ENCODE measurements at regions not wholly inside any gene's neighbourhood (a gene's known extent, or its start where the extent isn't known, plus 50 kb on each side); places are given as distances from the start of the nearest gene placed in this dataset.

DNA sequence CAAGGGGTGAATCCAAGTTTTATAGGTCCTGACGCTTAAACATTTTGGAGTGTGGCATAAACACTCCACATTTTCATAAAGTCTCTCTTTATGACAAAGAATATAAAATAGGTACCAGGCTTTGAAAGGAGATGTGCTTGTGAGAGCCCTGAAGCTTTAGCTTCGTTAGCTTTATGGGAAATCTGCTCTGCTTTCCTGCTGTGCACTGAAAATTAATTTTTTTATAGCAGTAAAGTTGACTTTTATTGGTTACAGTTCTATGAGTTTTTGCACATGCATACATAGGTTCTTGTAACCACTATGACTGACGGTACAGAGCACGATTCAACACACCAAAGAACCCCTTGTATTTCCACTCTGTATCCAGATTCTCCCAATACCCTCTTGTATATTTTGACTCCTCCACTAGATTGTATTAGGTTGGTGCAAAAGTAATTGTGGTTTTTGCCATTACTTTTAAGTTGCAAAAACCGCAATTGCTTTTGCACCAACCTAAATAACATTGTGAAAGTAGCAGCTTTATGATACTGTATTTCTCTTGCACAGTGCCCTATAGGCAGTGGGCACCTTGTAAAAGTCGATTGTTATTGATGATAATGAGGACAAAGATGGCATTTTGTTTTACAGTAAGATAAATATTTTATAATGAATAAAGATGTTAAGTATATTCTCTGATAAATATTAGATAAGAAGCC is 145.2 kb upstream of the AKIRIN2 start:
- DNase-seq, result no peak

DNA sequence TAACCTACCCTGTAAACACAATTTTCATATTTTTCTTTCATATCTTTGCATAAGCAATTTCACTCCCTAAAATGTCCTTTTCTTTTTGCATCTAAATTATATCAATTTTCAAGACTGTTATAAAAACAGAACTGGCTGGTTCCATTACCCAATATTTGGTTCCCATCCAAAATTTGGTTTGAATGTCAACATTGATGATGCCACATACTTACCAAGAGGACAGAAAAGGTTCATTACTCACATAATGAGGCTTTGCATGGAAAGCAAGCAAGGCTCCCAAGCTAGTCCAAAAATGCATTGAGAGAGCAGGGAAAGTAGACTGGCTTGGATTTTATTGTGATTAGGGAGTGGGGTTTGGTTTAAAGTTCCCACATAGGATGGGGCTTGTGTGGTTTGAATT is 144.4 kb upstream of the AKIRIN2 start:
- no peak for DNase-seq

GRCh38 chr6:87840324-87840723 is 138.3 kb upstream of the AKIRIN2 start:
- DNase-seq, result no peak

DNA sequence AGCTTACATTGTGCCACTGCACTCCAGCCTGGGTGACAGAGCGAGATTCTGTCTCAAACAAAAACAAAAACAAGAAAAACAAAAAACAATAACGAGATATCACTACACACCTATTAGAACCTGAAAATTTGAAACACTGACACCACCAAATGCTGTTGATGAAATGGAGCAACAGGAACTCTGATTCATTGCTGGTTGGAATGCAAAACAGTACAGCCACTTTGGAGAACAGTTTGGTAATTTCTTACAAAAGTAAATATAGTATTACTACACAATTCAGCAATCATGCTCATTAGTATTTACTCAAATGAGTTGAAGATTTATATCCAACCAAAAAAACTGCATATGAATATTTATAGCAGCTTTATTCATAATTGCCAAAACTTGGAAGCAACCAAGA is 135.8 kb upstream of the AKIRIN2 start:
- DNase-seq, result no peak

DNA sequence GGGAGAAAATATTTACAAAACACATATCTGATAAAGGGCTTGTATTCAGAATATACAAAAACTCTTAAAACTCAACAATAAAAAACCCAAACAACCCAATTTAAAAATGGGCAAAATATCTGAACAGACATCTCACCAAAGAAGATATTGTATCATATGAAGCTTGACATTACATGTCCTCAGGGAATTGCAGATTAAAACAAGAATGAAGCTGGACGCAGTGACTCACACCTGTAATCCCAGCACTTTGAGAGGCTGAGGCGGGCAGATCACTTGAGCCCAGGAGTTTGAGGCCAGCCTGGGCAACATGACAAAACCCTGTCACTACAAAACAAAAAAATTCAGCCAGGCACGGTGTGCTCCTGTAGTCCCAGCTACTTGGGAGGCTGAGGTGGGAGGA is 135.4 kb upstream of the AKIRIN2 start:
- no peak for DNase-seq

DNA sequence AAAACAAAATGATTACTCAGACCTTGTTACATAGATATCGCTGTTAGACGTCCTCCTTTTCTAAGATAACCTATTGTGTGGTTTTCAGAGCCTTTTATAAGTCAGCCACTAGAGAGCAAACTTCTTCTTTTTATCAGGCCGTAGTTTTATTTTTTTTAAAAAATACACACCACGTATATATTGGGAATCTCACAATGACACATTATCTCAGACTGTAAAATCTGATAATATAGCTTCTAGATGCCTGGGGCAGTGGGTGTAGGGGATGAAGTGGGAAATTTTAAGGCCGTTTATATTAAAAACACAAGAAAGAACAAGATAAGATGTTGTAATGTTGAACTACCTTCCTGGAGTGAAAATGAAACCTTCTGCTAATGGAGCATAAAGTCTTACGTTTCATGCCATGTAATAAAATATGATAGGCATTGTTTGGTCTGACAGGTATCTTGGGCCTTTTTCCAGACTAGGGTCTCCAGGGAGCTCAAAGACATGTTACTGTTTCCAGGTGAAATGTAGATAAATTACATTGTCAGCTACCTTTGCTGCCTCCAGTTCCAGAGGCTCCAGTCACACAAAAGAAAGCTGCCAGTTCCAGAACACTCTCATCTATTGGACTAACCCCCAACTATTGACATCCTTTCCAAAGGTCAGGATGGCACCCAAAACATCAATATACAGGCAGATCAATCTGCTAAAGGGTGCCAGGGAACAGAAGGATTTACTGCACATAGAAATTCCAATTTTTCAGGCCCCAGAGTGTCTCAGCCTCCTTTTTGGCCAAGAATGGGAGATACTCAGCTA is 130.2 kb upstream of the AKIRIN2 start:
- DNase-seq, result no peak

GRCh38 chr6:87830907-87831306 is 128.9 kb upstream of the AKIRIN2 start:
- no peak for DNase-seq

DNA sequence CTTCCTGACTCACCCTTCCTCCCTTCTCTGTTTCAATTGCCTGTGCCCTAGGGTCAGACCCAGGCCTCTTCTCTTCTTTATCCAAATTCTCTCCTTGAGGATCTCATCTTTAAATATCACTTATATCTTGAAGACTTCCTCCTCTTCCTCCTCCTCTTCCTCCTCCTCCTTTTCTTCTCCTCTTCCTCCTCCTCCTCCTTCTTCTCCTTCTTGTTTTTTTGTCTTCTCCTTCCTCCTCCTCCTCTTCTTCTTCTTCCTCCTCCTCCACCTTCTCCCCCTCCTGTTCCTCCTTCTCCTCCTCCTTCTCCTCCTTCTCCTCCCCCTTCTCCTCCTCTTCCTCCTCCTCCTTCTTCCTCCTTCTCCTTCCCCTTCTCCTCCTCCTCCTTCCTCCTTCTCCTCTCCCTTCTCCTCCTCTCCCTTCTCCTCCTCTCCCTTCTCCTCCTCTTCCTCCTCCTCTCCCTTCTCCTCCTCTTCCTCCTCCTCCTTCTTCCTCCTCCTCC is 127.6 kb upstream of the AKIRIN2 start:
- DNase-seq, result no peak

DNA sequence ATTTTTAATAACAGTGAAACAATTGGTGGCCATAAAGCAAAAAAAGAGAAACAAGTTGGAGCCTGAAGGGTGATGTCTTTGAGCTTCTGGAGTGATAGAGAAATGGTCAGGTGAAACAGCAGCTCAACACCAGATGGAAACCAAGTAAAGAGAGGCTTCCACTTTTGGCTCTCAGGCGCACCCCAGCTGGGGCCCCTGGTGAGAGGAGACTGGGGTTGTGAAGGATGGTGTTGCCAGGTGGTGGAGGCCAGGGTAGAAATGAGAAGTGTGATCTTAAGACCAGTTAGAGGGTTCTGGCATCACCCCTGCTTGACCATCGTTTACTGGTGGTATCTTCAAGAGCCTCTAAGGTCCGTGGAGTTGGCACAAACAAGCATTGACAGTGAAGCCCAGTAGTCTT is 126.0 kb upstream of the AKIRIN2 start:
- no peak for DNase-seq

GRCh38 chr6:87827346-87827745 is 125.3 kb upstream of the AKIRIN2 start:
- no peak for DNase-seq

- DNase-seq, result no peak
Observed at GRCh38 chr6:87826424-87826823, 124.4 kb upstream of the AKIRIN2 start.

GRCh38 chr6:87825821-87826221 is 123.8 kb upstream of the AKIRIN2 start:
- DNase-seq, result no peak

- DNase-seq, result no peak
Observed at GRCh38 chr6:87824958-87825491, 123.0 kb upstream of the AKIRIN2 start.

- no peak for DNase-seq
Observed at GRCh38 chr6:87822011-87822410, 120.0 kb upstream of the AKIRIN2 start.

GRCh38 chr6:87820343-87820984 is 118.4 kb upstream of the AKIRIN2 start:
- no peak for DNase-seq

DNA sequence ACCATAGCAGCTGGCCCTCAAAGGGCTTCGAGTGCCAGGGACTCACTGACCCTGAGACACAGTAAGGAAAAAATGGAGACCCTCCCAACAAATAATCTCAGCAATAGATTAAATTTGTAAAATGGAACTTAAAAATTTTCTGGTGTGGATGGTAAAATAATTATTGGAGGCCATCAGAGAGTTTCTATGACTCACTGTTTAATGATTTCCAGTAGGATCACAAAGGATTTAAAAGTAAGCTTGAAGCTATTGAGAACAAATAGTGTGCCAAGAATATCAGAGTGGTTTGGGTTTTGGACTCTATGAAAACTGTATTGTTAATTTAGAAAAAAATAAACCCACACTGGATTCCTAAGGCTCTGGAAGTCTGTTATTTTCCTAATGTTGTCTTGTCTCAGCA is 115.2 kb upstream of the AKIRIN2 start:
- no peak for DNase-seq

GRCh38 chr6:87815449-87815848 is 113.4 kb upstream of the AKIRIN2 start:
- no peak for DNase-seq

DNA sequence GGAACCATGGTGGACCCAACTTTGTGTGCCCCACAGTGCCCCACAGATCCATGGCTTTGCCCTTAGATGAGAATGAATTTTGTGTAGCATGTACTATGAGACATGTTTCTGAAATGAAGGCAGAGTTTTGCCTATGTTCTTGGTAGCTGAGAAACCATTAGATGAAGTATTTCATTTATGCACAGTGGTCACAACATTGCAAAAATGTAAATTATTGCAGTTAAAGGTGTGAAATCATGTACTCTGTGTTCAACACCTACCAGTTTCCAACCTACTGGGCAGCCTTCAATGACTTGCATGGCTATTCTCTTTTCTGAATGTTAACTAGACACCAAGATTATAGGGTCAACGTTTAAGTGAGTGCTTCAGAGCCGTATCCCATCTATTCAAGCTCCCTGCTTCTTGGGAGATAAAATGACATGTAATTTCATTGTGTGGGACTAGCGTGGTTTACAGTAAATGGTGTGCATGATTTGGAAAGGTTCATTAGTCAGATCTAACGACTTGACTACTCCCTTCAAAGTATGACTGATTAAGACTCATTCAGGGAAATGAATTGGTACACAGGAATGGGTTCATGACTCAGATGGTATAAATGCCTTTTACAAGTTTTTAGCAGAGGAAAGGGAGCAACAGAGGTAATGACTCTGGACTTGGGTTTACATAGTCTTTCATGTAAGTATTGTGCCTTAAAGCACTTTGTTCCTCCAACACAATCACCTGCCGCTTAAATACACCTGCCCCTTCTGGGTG is 106.1 kb upstream of the AKIRIN2 start:
- no peak for DNase-seq

DNA sequence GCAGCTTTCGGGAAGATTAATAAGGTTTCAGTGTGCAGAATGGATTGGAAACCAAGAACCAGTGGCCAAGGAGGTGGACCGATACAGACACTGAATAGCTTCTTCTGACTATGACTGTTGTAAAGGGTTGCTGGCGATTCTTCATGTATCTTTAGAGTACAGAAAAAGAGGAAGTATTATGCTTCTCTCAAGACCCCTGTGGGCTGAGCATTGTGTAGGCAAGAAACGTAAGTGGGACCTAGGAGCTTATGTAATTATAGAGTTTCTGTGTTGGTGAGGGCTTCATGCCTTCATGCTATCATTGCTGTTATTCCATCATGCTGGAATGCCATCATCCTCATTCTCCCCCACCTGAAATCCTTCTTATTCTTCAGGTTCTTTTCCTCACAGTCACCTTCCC is 105.4 kb upstream of the AKIRIN2 start:
- DNase-seq, result no peak

DNA sequence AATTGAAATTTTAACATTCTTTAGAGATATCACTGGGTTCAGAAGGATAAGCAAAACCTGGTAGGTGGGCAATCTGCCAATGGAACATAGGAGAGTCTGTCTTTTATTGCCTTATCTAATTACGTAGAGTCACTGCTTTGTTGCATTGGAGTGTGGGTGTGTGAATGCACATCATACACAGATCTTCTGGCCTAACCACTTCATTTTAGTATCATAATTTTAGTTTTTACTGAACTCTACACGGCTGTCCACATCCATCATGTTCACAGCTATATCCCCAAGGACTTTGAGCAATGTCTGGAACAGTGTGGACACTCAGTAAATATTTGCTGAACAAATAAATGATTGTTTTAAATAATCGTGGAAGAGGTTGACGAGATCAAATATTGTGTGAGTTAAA is 104.6 kb upstream of the AKIRIN2 start:
- DNase-seq, result no peak

DNA sequence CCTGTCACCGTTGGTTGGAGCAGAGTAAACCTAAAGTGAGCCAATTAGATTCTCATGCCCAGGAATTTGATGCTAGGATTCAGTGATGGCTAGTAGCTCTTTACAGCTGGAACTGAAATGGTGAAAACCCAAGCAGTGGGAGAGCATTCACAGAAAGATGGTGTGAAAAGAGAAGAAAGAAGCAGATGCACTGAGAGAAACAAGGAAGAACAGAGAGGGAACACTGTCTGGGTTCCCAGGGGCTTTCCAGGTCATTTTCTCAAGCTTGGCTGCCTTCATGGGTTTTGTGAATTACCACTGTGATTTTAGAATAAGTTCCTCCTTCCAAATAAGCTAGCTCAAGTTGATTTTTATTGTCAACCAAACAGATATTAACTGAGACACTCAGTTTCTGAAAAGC is 104.1 kb upstream of the AKIRIN2 start:
- no peak for DNase-seq

GRCh38 chr6:87803791-87804190 is 101.8 kb upstream of the AKIRIN2 start:
- DNase-seq, result no peak

DNA sequence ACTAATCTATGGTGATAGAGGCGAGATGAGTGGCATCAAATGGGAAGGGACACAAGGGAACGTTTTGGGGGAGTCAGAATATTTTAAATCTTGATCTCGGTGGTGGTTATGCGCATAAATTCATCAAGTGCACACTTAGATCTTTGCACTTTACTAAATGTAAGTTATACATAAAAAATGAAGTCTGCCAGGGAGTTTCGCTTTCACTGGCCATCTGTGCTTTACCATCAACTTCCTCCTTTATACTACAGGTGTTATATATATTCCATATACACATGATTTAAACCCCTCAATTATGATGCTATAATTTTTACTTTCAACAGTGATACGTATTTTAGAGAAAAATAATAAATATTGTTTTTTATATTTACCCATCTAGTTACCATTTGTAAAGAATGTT is 97.6 kb upstream of the AKIRIN2 start:
- no peak for DNase-seq
